Gastroesophageal sphincter (tissue), 4 donors: ENCODE measurements at regions not wholly inside any gene's neighbourhood (a gene's known extent, or its start where the extent isn't known, plus 50 kb on each side); places are given as distances from the start of the nearest gene placed in this dataset.
A peak's percentile ranks its signal among the peaks of the same experiment; 100 is the strongest.

Experiments
- ATAC-seq: fragments of 150-250 bp; one replicate; pipeline ENCODE4 v1.9.1; 2016; ENCODE audit warnings: mild to moderate bottlenecking, moderate library complexity
- H3K27ac ChIP-seq, 4 donors: fragments of 200-600 bp; sonication (generic) in 3 of 4; 1 replicate in 3 of 4; 2 replicates in 1 of 4; pipeline ENCODE4 v1.5.1; 2016 to 2019
- H3K27me3 ChIP-seq: fragments of 200-600 bp; sonication (generic); one replicate; pipeline ENCODE4 v1.5.1; 2019
- H3K36me3 ChIP-seq, 2 donors: fragments of 200-600 bp; sonication (generic); one replicate each; pipeline ENCODE4 v1.5.1; 2019; ENCODE audit warnings: control low read depth in 1 of 2
- H3K4me1 ChIP-seq, 3 donors: fragments of 200-600 bp; sonication (generic); 1 replicate in 2 of 3; 2 replicates in 1 of 3; pipeline ENCODE4 v1.5.1; 2016 to 2019; ENCODE audit warnings: control low read depth in 2 of 3
- H3K4me3 ChIP-seq, 2 donors: fragments of 200-600 bp; sonication (generic); one replicate each; pipeline ENCODE4 v1.5.1; 2019; ENCODE audit warnings: mild to moderate bottlenecking in 1 of 2, moderate library complexity in 1 of 2
- H3K9me3 ChIP-seq, 3 donors: fragments of 200-600 bp; sonication (generic); one replicate each; pipeline ENCODE4 v1.5.1; 2017 to 2019; ENCODE audit warnings: control low read depth in 2 of 3
- CTCF ChIP-seq, 4 experiments: fragments of 200-600 bp in 2 of 4; fragments of 450-650 bp in 2 of 4; sonication (generic) in 1 of 4; IDR thresholded peaks; one replicate each; pipeline ENCODE4 v1.5.1; 2017 to 2019; ENCODE audit warnings: antibody characterized with exemption in 4 of 4, mild to moderate bottlenecking in 2 of 4, moderate library complexity in 2 of 4
- EP300 ChIP-seq: sonication (generic); formaldehyde crosslinking; IDR thresholded peaks from one replicate; pipeline ENCODE4 v1.6.1; 2017; ENCODE audit warnings: antibody characterized with exemption, mild to moderate bottlenecking
- POLR2A ChIP-seq, 2 donors: fragments of 450-650 bp; IDR thresholded peaks; one replicate each; pipeline ENCODE4 v1.6.1; 2017; ENCODE audit warnings: antibody characterized with exemption in 2 of 2, mild to moderate bottlenecking in 2 of 2, moderate library complexity in 1 of 2
- POLR2AphosphoS5 ChIP-seq: sonication (generic); formaldehyde crosslinking; IDR thresholded peaks from one replicate; pipeline ENCODE4 v1.6.1; 2017; ENCODE audit warnings: antibody characterized with exemption
- WGBS, 2 donors: methylation state at CpG; one replicate each; pipeline ENCODE4 v1.1.5; 2018; ENCODE audit warnings: low coverage in 1 of 2; 5-methylcytosine and 5-hydroxymethylcytosine counted together

- Histone ChIP-seq H3K36me3 (no peaks in the 10 kb centered on the region), H3K27ac (no peak overlapping the region), H3K9me3 (no peaks in the 10 kb centered on the region), H3K4me3 (no peak overlapping the region), H3K27me3 (no peaks in the 10 kb centered on the region), H3K4me1 (no peaks in the 10 kb centered on the region)
- 57 to 65% methylated on average over 3 to 6 of the region's 6 CpGs for WGBS, 2 donors
- TF ChIP-seq EP300, result no peak
- no peak for TF ChIP-seq POLR2AphosphoS5
- no peak for TF ChIP-seq POLR2A (IDR thresholded peaks at IDR 0.05)
- no peak for TF ChIP-seq CTCF (IDR thresholded peaks at IDR 0.05)
- no peak for ATAC-seq
Measured at GRCh38 chr6:156181506-156181905, 595.7 kb upstream of the ARID1B start.

GRCh38 chr6:156175971-156176421, 601.2 kb upstream of the ARID1B start:
- H3K4me1 ChIP-seq, result no peaks in the 10 kb centered on the region
- 36 to 44% methylated on average over 2 to 9 of the region's 12 CpGs for WGBS, 2 donors
- H3K9me3 ChIP-seq, result no peaks in the 10 kb centered on the region
- H3K27ac ChIP-seq, result no peak overlapping the region
- H3K36me3 ChIP-seq, result no peaks in the 10 kb centered on the region
- peak; percentile 53 for ATAC-seq
- TF ChIP-seq EP300 (no peak), CTCF (IDR thresholded peaks at IDR 0.05) (peak in 2 of 4 experiments; percentile 22 to 27)
- no peaks in the 10 kb centered on the region for H3K27me3 ChIP-seq
- no peak overlapping the region for H3K4me3 ChIP-seq

GRCh38 chr6:156175433-156175832, 601.7 kb upstream of the ARID1B start:
- Histone ChIP-seq H3K4me1 (no peaks in the 10 kb centered on the region), H3K27me3 (no peaks in the 10 kb centered on the region), H3K36me3 (no peaks in the 10 kb centered on the region), H3K4me3 (peak overlapping the region in 1 of 2 donors; percentile 1), H3K9me3 (no peaks in the 10 kb centered on the region), H3K27ac (peak overlapping the region in 1 of 4 donors; percentile 5)
- TF ChIP-seq CTCF (IDR thresholded peaks at IDR 0.05), result no peak
- TF ChIP-seq POLR2A (IDR thresholded peaks at IDR 0.05), result no peak
- no peak for TF ChIP-seq EP300
- no peak for TF ChIP-seq POLR2AphosphoS5
- 89 to 92% methylated on average over 2 of the region's 3 CpGs for WGBS, 2 donors
- ATAC-seq, result no peak

GRCh38 chr6:156174031-156174890, 602.9 kb upstream of the ARID1B start:
- Histone ChIP-seq H3K9me3 (no peaks in the 10 kb centered on the region), H3K4me3 (no peak overlapping the region), H3K4me1 (no peaks in the 10 kb centered on the region), H3K36me3 (no peaks in the 10 kb centered on the region), H3K27ac (no peak overlapping the region), H3K27me3 (no peaks in the 10 kb centered on the region)
- WGBS, 2 donors, result 75 to 89% methylated on average over 8 to 10 of the region's 11 CpGs
- no peak for TF ChIP-seq POLR2AphosphoS5
- ATAC-seq, result no peak

GRCh38 chr6:156169371-156169770, 607.8 kb upstream of the ARID1B start:
- no peaks in the 10 kb centered on the region for H3K27me3 ChIP-seq
- no peaks in the 10 kb centered on the region for H3K9me3 ChIP-seq
- no peak for ATAC-seq
- no peak overlapping the region for H3K27ac ChIP-seq
- WGBS, 2 donors, result 41% methylated on average over 1 of the region's 1 CpG; no CpG with 5 or more reads in 1 of the 2 donors
- H3K4me1 ChIP-seq, result peaks cover 0 to 38% (median 3%) of the 10 kb centered on the region in 3 donors
- TF ChIP-seq POLR2A (IDR thresholded peaks at IDR 0.05), result no peak
- TF ChIP-seq EP300, result no peak
- no peak for TF ChIP-seq CTCF (IDR thresholded peaks at IDR 0.05)
- TF ChIP-seq POLR2AphosphoS5, result no peak
- H3K36me3 ChIP-seq, result no peaks in the 10 kb centered on the region
- H3K4me3 ChIP-seq, result no peak overlapping the region
